HG03575 (cell line): ENCODE measurements at regions not wholly inside any gene's neighbourhood (a gene's known extent, or its start where the extent isn't known, plus 50 kb on each side); places are given as distances from the start of the nearest gene placed in this dataset.

ENCODE experiments used
- ATAC-seq: cut with Tn5 transposase; IDR thresholded peaks from one replicate; pipeline ENCODE4 v1.9.1; 2021; ENCODE audit not compliant: unreplicated experiment, insufficient number of reproducible peaks, low FRiP score; ENCODE audit errors: extremely low read depth

DNA sequence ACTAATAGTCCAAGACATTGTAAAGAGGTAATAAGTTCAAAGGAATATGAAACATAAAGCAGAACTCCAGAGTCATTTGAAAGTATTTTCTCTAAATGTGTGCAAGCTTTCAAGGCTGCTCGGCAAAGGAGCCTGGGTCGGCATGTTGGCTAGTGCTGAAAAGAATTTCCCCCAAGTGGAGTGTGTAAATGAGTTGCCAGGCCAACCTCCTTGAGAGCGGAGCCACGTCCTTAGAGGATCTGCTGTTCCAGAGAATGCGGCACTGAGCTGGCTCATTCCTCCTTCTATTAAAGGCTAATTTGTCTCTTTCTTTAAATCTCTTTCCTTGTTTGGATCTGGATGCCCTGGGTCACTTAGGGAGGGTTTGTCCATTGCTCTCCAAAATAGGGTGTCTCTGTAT lies 127.5 kb downstream of the RDH14 start:
- ATAC-seq, result no peak

DNA sequence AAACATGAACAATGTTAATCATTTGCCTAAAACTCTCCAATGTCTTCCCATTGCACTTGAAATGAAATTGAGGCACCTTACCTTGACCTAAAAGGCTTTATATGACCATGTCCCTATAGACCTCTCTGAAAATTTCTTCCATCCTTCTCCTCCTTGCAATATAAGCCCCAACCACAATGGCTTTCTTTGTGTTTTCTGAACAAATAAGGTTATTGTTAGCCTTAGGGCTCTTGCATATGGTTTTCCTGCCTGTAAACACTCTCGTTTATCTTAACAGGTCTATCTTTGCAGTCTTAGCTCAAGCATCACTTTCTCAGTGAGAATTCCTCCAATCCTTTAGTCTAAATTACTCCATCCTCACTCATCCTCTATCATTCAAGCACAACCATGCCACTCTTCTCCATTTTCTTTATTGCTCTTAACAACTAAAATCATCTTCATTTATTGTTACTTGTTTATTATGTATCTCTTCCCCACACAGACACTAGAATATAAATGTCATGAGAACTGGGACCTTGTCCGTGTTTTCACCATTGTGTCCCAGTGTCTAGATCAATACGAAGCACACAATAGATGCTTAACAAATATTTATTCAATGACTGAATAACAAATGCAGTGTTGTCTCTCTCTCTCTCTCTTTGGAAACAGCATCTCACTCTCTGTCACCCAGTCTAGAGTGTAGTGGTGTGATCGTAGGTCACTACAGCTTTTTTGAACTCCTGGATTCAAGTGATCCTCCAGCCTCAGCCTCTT lies 129.3 kb downstream of the RDH14 start:
- no peak for ATAC-seq

DNA sequence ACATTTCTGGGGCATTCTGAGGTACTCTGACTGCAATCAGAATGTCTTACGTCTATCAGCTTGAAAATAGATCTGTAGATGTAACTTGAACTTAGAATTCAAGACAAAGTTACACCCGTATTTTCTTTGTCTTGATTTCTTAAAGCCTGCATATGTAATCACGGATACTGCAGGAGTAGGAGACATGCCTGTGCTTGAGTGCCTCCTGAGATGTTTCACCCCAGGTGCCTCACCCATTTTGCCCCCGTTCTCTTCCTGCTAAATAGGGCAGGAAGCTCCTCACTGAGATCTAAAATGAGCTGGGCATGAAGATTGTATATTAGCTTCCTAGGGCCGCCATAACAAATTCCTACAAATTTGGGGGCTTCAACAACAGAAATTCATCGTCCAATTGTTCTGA lies 131.9 kb downstream of the RDH14 start:
- no peak for ATAC-seq

DNA sequence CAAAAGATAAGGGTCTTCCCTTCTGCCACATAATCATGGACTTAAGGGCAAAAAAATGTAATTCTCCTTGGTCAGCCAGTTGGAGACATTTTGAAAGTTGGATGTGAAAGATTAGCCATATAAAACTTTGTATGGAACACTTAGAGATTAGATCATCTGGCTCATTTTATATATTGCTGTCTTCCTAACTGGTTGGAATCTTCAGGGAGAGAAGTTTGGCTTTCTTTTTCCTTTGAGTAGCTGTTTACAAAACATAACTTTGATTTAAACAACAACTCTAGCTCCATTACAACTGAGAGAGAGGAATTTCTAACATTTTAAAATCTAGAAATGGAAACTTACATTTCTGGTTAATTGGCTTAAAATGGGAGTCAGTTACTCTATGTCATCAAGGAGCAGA lies 132.7 kb downstream of the RDH14 start:
- ATAC-seq, result no peak

DNA sequence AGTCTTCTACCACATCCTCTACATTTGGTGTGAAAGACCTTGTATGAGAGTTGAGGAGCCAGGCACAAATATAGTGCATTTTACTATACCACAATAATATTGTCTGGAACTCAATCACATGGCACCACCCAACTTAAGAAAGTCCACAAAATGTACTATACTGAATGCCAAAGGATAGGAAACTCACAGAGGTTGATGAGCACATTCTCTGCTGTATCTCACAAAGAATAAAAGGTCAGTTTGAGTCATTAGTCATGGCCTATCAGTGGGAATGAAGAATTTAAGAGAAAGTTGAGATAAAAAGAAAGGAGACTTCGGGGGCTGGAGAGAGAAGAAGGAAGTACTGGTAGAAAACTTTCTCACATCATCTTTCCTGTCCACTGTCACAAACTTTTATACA lies 134.3 kb downstream of the RDH14 start:
- no peak for ATAC-seq

DNA sequence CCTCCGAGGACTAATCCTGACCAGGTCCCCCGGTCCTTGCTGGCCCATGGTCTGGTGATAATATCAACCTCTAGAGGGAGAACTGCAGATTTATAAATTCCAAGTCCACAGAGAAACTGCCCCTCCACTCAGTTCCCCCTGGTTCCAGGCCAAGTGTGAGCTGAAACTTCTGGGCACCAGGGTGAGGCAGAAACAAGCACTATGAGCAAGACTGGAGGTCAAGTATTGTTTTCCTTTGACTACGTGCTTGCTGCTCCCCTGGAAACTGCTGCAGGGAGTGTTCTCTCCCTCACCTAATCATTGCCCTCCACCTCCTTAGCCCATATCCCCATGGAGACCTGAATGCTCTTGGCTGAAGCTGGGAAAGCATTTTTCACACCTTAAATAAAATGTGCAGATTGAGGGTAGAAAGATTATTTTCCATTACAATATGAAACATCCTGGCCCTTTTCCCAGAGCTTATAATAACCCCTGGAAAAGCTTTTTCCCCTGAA lies 135.2 kb downstream of the RDH14 start:
- ATAC-seq, result no peak

DNA sequence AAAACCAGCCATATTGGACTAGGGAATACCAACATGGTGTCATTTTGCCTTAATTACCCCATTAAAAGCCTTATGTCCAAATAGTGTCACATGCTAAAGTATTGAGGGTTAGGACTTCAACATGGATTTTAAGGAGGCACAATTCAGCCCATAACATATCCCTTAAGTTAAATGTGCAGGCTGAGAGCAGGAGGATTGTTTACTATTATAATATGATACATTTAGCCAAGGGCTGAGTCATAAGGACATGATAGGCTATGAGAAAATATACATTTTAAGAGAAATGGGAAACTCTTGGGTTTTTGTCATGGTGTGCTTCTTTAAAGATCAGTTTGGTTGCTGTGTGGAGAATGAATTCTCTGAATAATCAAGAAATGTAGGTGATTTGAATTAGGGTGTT lies 136.8 kb downstream of the RDH14 start:
- ATAC-seq, result no peak

DNA sequence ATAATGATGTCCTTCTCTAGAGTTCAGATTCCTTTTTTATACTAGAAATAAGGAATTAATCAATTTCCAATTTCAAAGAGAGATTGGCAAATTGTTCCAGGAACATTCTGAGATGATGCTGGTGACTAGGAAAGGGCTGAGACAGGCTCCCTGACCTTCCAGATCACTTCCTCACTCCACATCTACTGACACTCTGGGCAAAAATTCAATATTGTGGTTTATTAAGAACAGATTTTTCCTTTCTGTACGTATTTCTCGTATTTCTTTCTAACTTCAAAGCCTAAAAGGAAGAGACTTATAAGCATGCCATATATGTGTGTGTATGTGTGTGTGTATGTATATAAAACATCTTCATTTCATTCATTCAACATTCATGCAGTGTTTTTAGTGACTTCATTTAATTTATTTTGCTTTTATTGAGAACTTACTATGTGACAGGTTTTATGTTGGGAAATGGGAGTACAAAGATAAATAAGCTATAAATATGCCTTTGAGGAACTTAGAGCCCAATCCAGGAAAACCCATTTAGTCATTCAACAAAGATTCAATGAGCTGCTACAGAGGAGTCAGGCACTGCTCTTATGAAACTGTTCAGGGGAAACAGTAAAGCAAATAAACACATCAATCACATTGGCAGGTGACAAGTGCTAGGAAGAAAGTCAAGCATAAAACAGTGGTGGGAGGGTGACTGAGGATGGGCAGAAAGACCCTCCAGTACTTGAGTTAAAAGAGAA lies 137.9 kb downstream of the RDH14 start:
- ATAC-seq, result no peak

DNA sequence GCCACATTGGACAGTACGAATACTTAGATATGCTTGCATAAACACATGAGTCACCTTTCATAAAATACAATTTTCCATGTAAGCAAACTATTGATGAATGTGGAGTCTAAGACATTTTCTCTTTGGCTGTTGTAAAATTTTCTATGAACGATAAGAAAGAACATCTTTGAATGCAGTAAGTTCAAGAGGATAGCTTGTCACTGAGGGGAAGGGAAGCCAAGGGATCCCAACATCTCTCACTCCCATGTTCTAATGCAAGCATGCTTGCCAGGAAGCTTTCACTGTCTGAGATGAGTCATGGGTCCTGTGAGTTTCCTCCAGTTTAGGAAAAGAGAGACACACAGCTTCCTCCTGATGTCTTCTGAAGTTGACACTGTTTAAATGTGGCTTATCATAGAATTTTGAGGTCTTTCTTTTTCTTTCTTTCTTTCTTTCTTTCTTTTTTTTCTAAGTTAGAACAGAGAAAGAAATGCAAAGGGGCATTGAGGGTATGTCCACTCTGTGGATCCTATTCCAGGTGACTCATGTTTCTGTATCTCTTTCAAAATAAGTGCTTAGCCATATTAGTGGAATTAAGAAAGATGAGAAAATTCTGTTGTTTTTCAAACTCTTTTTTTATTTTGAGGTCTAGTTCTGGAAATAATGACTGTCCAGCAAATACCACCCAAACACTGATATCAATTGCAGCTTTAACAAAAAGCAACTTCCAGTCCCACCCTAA lies 146.6 kb downstream of the RDH14 start:
- ATAC-seq, result no peak

DNA sequence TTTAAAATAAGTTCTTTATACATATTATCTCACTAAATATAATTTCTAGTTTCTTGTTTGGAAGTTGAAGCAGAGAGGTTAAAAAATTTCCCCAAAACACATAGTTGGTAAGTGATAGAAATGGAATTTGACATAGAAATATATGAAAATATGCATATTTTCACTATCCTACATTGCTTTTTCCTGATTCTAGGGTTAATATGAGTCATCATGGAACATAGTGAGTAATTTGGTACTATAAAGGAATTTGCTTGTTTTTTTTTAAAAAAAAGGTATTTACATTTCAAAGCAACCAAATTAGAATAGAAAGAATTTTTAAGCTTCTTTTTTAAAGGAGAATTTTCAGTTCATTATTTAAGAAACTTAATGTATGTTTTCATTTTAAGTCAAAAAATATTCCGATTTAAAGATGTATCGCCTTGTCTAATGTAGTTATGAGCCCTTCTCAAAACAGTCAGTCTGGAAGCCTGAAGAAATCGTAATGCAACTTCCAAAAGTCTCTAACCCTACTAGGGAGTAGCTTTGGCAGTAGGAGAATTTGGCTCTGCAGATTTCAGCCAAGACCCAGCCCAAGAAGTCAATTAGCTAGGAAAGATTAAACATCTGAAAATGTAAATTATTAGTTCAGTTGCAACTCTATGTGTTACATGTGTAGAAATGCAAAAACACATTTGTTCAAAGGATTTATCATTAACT lies 147.3 kb downstream of the RDH14 start:
- ATAC-seq, result no peak

DNA sequence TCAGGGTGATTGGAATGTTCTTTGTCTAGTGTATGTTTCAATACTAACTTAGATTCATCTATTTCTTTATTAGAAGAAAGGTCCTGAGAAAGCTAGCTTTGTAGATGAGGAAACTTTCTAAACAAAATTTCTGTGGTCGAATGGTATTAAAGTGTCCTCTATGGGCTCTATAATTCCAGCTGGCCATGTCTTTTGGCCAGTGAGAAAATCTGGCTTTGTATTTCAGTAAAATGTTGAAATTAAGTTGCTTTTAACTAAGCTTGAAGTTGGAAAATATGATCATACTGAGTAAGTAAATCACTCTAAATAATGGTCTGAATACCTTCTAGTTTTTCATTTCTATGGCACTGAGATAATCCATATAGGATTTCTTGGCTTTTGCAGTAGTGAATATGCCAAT lies 148.8 kb downstream of the RDH14 start:
- ATAC-seq, result no peak

DNA sequence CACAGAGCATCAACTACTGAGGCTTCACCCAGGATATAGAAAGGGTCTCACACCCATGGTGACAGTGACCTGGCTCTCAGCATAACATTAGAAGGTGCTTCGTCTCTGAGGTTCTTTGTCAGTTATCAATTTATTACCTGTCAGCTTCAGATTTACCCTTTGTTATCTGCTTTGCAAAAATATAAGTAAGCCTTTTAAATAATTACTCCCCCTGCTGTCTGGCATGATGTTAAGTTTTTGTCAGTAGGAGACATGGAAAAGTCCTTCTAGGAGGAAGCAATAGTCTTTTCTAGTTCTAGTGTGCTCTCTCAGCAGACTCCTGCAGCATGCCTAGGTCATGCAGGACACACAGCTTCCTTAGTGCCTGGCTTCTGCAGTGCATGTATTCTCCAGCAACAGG lies 149.9 kb downstream of the RDH14 start:
- no peak for ATAC-seq

DNA sequence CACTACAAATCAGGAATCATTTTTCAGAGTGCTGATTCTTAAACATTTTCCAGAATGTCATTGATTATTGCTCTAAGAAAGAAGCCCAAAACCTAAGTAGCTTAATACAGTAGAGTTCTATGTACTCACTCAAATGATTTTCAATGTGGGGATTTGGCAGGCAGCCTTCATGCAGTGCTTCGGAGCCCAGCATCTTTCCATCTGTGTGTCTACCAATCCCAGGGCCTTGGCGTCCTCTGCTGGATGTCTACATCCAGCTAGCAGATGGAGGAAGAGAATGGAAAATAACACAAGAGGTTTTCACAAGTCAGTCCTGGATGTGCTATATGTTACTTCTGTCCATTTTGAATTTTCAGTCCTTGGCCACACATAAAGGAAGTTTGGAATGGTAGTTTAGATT lies 151.8 kb downstream of the RDH14 start:
- no peak for ATAC-seq

DNA sequence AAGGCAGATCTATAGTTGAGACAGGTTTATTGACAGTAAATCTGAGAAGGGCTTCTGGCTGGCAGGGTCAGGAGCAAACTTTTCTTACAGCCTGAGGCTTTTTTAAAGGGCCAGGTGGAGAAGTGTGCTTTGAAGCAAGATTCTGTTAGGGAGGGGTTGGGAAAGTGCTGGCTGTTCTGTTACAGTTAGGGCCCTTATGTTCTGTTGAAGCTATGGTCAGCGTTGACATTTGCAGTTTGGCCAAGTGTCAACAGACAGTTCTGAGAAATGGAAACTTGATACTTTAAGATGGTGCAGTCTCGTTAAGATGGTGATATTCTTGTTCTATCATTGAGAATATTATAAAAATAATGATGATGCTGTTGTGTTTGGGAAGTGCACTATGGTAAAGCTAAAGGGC lies 154.2 kb downstream of the RDH14 start:
- ATAC-seq, result no peak

DNA sequence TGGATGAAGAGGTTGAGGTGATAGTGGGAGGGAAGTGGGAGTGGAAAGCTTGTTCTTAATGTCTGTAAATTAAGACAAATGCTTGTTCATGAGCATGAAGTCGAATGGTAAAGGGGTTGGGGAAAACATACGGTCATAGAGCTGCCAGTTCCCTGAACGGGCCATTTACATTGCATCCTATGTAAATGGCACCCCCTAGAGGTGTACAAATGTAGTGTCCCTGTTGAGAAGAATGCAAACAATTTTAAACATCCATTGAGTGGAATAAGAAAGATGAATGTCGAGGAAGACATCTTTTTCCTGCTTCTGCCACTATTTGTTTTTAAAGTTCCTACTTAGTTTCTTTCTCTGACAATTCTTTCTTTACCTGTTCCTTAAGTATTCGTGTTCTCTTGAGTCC lies 155.7 kb downstream of the RDH14 start:
- ATAC-seq, result no peak

DNA sequence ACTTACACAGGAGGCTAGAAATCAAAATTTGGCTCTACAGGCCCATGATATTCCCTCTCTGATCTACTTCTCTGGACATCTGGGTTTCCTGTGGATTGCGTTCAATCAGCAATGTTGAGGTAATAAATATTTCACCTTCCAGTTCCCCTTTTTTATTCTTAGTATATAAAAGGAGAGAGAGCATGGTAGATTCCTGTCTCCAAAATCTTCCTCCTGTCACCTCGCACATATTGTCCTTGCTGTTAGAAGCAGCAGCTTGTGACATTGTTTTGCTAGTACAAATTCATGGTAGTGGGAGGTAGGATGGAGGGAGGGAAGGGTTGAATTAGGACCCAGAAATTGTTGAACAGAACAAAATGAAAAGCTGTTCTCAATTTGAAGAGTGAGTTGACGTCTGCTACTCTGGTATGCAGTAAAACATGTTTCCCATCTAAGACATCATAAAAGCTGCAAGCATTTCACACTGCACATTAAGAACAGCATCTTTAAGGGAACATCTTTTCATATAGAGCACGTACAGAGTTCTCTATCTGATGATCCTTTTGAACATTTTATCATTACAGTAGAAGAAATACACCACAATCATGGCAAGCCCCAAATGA lies 156.4 kb downstream of the RDH14 start:
- no peak for ATAC-seq

DNA sequence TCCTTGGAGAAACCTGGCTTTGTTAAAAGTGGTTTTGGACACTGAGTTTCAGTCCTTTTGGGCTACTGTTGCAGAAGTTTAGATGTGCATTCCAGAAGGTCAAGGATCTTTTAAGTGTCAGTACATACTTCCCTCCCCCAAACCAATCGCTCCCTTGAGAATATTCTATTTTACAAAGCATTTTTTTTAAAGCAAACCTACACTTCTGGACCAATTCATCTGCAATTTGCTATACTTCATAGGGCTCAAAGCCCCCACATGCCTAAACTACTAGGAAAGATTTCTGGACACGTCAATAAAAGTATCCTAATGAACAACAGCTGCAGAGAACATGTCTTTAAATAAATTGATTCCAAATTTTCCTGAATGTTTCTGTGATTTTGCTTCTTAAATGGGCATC lies 157.6 kb downstream of the RDH14 start:
- ATAC-seq, result no peak

DNA sequence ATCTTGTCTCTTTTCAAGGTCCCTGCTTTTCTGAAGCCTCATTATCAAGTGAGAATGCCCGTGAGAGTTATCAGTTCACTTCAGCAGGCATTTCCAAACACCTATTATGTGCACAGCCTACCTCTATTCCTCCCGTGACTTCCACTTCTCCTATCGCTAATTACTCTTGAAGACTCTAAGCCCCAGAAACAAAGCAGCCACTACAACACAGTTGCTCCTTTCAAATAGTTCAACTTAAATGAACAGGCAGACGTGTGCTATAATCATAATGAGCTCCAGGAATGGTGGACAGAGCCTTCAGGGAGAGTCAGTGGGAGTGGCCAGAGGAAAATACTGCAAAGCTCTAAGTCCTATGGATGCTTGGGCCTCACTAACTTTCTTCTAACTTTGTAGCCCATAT lies 159.0 kb downstream of the RDH14 start:
- no peak for ATAC-seq

DNA sequence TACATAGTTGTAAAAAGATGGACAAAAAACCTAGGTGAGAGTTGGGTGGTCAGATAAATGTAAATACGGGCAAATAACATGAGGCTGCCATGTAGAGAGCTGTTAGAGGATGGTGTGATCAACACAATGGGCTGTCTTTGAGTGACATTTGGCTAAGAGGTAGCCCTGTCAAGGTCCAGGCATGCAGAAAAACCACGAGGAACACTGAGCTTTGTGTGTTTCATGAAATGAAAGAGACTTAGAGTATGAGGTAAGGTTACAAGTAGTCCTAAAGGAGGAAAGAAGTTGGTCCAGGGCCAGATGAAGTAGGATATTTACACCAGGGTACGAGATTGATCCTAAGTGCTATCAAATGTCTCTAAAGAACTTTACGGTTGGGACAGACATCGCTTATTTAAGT lies 160.9 kb downstream of the RDH14 start:
- ATAC-seq, result no peak
